RWPE1 (cell line): ENCODE measurements at regions not wholly inside any gene's neighbourhood (a gene's known extent, or its start where the extent isn't known, plus 50 kb on each side); places are given as distances from the start of the nearest gene placed in this dataset.

Source experiments
- CTCF ChIA-PET: fragments of 350-600 bp; sonication (Branson Sonifier 250); formaldehyde crosslinking; extraction: SDS; loops from one replicate; lab custom pipeline; 2021; lab: Yijun Ruan, JAX
- POLR2A ChIA-PET: fragments of 400-600 bp; formaldehyde crosslinking; extraction: SDS; loops from one replicate; lab custom pipeline; 2020; ENCODE audit warnings: antibody characterized with exemption; ENCODE audit not compliant: low non-redundant PET; lab: Yijun Ruan, JAX
- DNase-seq: peaks from one replicate; pipeline ENCODE4 v3.0.0; 2012; ENCODE audit warnings: low spot score
- H3K27ac ChIP-seq: fragments of 450-650 bp; 2 replicates; pipeline ENCODE4 v1.5.1; 2017
- TF ChIP-seq, protein P1 (sequence below): fragments of 450-650 bp; conservative IDR thresholded peaks from 2 replicates; pipeline ENCODE4 v1.5.1; 2017; ENCODE audit warnings: low read depth, mild to moderate bottlenecking

DNA sequence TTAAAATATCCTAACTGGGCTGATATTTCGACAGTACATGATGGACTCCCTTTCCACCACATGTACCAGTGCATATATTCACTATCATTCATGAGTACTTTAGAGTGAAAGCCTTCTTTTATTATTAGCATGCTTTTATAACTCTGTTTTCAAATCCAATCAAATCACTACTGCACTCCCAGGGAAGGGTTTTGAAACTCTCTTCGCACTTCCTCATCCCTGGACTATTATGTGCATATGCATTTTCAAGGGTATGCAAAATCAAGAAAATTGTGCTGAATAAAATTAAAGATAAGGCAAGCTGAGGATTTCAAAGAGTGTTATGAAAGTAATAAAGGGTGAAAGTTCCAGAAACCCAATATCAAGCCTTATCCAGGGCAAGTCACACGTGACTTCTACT lies 411.4 kb upstream of the PDZRN3 start:
- ChIA-PET POLR2A (no interaction called here), CTCF (no interaction called here)
- no peak overlapping the region for H3K27ac ChIP-seq
- no peak for DNase-seq
- TF ChIP-seq, protein P1, sequence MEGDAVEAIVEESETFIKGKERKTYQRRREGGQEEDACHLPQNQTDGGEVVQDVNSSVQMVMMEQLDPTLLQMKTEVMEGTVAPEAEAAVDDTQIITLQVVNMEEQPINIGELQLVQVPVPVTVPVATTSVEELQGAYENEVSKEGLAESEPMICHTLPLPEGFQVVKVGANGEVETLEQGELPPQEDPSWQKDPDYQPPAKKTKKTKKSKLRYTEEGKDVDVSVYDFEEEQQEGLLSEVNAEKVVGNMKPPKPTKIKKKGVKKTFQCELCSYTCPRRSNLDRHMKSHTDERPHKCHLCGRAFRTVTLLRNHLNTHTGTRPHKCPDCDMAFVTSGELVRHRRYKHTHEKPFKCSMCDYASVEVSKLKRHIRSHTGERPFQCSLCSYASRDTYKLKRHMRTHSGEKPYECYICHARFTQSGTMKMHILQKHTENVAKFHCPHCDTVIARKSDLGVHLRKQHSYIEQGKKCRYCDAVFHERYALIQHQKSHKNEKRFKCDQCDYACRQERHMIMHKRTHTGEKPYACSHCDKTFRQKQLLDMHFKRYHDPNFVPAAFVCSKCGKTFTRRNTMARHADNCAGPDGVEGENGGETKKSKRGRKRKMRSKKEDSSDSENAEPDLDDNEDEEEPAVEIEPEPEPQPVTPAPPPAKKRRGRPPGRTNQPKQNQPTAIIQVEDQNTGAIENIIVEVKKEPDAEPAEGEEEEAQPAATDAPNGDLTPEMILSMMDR, result no peak

DNA sequence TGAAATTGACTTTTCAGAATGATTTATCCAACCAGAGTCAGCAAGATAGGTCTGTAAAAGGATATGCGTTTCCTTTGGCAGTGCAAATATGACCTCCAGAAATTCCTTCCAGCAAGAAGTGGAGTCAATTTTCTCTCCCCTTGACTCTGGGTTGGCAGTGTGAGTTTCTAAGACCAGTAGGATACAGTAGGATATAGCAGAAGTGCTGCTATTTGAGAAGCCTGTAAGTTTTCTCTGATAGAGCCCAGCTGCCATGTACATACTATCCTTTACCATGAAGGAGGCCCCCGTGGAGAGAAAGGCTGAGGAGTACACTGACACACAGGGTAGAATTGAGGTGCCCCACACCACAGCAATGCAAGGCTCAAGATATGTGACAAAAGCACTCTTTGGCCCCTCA lies 409.1 kb upstream of the PDZRN3 start:
- no peak overlapping the region for H3K27ac ChIP-seq
- ChIA-PET POLR2A (no interaction called here), CTCF (no interaction called here)
- TF ChIP-seq, protein P1, result no peak
- no peak for DNase-seq

DNA sequence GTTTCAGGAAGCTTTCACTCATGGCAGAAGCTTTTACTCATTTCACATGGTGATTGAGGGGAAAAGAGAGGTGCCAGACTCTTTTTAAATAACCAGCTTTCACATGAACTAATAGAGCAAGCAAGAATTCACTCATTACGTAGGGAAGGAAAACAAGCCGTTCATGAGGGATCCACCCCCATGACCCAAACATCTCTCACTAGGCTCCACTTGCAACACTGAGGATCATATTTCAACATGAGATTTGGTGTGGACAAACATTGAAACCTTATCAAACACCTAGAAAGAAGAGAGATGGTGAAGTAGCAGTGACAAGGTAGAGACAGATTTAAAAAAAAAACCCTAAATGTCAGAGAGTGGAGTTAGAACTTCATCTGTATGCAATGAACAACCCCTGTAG lies 408.6 kb upstream of the PDZRN3 start:
- ChIA-PET POLR2A (no interaction called here), CTCF (no interaction called here)
- TF ChIP-seq, protein P1, result no peak
- H3K27ac ChIP-seq, result no peak overlapping the region
- no peak for DNase-seq

DNA sequence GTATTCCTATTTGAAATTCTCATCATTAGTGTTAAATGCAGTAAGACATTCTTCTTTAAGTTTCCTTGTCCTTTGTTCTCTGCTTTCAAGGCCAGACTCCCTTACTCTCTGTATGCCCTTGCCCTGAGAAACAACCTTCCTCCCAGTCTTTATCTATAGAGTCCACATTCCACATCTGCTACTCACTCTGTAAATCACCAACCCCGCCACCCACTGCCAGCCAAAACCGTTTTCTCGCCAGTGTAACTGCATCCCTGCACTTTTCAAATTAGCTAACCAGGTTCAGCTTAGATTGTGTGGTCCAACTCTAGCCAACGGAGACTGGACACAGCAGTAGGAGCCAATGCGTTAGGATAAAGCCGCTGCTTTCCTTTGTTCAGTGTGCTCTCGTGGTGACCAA lies 402.4 kb upstream of the PDZRN3 start:
- H3K27ac ChIP-seq, result no peak overlapping the region
- no peak for DNase-seq
- TF ChIP-seq, protein P1, result no peak
- ChIA-PET POLR2A (no interaction called here), CTCF (no interaction called here)

DNA sequence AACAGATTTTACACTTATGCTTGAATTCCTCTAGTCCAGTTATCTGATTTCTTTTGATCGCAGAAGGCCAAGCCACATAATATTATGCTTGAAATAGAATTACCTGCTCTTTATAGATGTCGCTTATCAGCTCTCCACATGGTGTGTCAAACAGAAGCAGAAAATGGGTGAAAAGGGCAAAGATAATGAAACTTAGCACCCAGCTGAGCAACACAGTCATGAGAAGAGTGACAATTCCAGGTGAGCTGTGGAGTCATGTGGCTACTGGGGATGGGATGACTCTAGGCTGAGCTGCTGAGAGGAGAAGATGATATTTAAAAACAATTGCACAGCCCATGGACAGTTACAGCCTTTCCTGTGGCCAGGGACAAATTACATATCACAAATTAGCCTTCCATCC lies 398.7 kb upstream of the PDZRN3 start:
- no peak overlapping the region for H3K27ac ChIP-seq
- no peak for DNase-seq
- CTCF ChIA-PET, result no interaction called here

DNA sequence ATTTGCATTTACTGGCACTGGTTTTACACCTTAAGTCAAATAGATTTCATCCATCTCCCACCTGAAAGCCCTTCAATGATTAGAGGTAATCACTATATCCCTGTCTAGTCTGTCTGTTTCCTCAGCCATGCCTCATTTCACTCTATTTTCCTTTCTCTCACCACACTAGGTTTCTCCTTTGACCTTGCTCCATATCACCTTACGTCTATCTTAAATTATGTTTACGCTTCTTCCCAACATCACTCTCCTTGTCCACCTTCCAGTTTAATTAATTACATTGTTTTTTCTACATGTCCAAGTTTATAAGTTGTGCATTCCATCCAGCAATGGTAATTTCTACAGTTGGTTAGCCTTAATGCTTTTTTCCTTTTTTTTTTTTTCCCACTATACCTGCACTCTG lies 396.7 kb upstream of the PDZRN3 start:
- CTCF ChIA-PET, result interaction anchor here (0.7 kb wide), 1 partner anchor 13 kb away, joined by 3 read pairs; no protein-coding TSS in a partner anchor
- TF ChIP-seq, protein P1, result no peak
- no peak for DNase-seq
- no peak overlapping the region for H3K27ac ChIP-seq
- POLR2A ChIA-PET, result no interaction called here

More for the DNA sequence above, 398.7 kb upstream of the PDZRN3 start:
- TF ChIP-seq, protein P1, result no peak
- POLR2A ChIA-PET, result no interaction called here
